Ascending aorta (tissue), 2 donors: ENCODE measurements at regions not wholly inside any gene's neighbourhood (a gene's known extent, or its start where the extent isn't known, plus 50 kb on each side); places are given as distances from the start of the nearest gene placed in this dataset.

Source experiments
- DNase-seq, 2 donors: peaks; one replicate each; pipeline ENCODE4 v3.0.0-alpha.2; 2019; ENCODE audit warnings: low spot score in 2 of 2
- H3K27ac ChIP-seq, 2 donors: fragments of 200-600 bp; sonication (generic); one replicate each; pipeline ENCODE4 v1.5.1; 2016 to 2017; ENCODE audit warnings: mild to moderate bottlenecking in 1 of 2
- H3K27me3 ChIP-seq: fragments of 200-600 bp; sonication (generic); one replicate; pipeline ENCODE4 v1.5.1; 2017
- H3K36me3 ChIP-seq, 2 donors: fragments of 200-600 bp; sonication (generic); one replicate each; pipeline ENCODE4 v1.5.1; 2016
- H3K4me1 ChIP-seq, 2 donors: fragments of 200-600 bp; sonication (generic); one replicate each; pipeline ENCODE4 v1.5.1; 2016 to 2017; ENCODE audit warnings: mild to moderate bottlenecking in 1 of 2
- H3K4me3 ChIP-seq, 2 donors: fragments of 200-600 bp; sonication (generic); one replicate each; pipeline ENCODE4 v1.5.1; 2016 to 2017; ENCODE audit warnings: mild to moderate bottlenecking in 1 of 2
- H3K9me3 ChIP-seq, 2 donors: fragments of 200-600 bp; sonication (generic); one replicate each; pipeline ENCODE4 v1.5.1; 2016
- CTCF ChIP-seq, 3 experiments: fragments of 200-600 bp in 2 of 3; fragments of 450-650 bp in 1 of 3; sonication (generic) in 2 of 3; IDR thresholded peaks; one replicate each; pipeline ENCODE4 v1.5.1; 2016 to 2019; ENCODE audit warnings: antibody characterized with exemption in 3 of 3, mild to moderate bottlenecking in 1 of 3, moderate library complexity in 1 of 3
- intact Hi-C: fragments of 100-400 bp; cut with DNase I; formaldehyde crosslinking; loops from one replicate; pipeline ENCODE4 v1.15.1; 2023

DNA sequence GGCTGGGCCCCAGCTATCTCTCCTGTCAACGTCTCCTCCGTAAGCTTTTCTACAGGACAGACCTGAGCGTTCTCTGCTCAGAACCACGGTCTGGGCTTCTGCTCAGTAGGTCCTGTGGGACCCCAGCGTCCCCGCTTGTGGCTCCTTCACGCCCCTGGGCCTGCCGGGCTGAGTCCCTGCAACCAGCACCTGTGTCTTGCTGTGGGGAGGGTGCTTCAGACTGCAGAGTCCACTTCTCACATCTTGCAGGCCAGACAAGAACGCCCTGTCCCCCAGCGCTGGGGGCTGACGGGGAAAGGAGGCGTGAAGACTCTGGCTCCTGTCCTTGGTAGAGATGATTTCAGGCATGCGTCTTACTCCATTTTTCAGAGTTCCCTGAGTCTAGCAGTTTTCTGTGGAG is 1480.8 kb downstream of the BRD1 start:
- DNase-seq, result no peak
- intact Hi-C loops, result no loop called here
- Histone ChIP-seq H3K27me3 (no peaks in the 10 kb centered on the region), H3K9me3 (no peaks in the 10 kb centered on the region), H3K4me3 (no peak overlapping the region), H3K4me1 (no peaks in the 10 kb centered on the region), H3K36me3 (no peaks in the 10 kb centered on the region), H3K27ac (no peak overlapping the region)
- TF ChIP-seq CTCF (IDR thresholded peaks at IDR 0.05), result no peak

DNA sequence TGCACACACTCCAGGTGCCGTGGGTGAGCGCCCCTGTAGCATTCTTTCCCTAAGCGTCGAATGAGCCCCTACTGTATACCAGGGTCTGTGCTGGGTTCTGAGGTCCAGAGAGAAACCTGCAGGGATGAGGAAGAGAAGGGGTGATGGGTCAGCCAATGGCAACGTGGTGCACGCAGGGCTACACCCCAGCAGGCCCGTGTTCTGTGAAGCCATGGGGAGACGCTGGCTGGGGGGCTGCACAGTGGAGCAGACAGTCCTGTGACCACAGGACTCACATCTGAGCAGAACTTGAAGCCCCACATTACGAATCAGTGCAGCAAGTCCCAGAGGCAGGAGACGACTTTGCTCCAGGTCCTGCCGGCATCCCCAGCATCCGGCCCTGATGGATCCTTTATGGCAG is 1481.4 kb downstream of the BRD1 start:
- intact Hi-C loops, result no loop called here
- TF ChIP-seq CTCF (IDR thresholded peaks at IDR 0.05), result no peak
- no peaks in the 10 kb centered on the region for H3K4me1 ChIP-seq
- H3K4me3 ChIP-seq, result no peak overlapping the region
- no peak for DNase-seq
- no peaks in the 10 kb centered on the region for H3K36me3 ChIP-seq
- no peak overlapping the region for H3K27ac ChIP-seq
- H3K27me3 ChIP-seq, result no peaks in the 10 kb centered on the region
- H3K9me3 ChIP-seq, result no peaks in the 10 kb centered on the region

- DNase-seq, result no peak
These were observed 1482.0 kb downstream of the BRD1 start for GRCh38 chr22:48345631-48346030.

GRCh38 chr22:48343461-48343860 is 1484.2 kb downstream of the BRD1 start:
- DNase-seq, result no peak
- H3K36me3 ChIP-seq, result no peaks in the 10 kb centered on the region
- H3K9me3 ChIP-seq, result no peaks in the 10 kb centered on the region
- H3K4me1 ChIP-seq, result no peaks in the 10 kb centered on the region
- no peak for TF ChIP-seq CTCF (IDR thresholded peaks at IDR 0.05)
- no peak overlapping the region for H3K27ac ChIP-seq
- intact Hi-C loops, result no loop called here
- H3K27me3 ChIP-seq, result no peaks in the 10 kb centered on the region
- H3K4me3 ChIP-seq, result no peak overlapping the region

More at GRCh38 chr22:48345631-48346030, 1482.0 kb downstream of the BRD1 start:
- no peak for TF ChIP-seq CTCF (IDR thresholded peaks at IDR 0.05)
- Histone ChIP-seq H3K36me3 (no peaks in the 10 kb centered on the region), H3K27ac (no peak overlapping the region), H3K9me3 (no peaks in the 10 kb centered on the region), H3K4me1 (no peaks in the 10 kb centered on the region), H3K4me3 (no peak overlapping the region), H3K27me3 (no peaks in the 10 kb centered on the region)
- intact Hi-C loops, result no loop called here

- H3K4me1 ChIP-seq, result no peaks in the 10 kb centered on the region
- no peaks in the 10 kb centered on the region for H3K9me3 ChIP-seq
- intact Hi-C loops, result no loop called here
- DNase-seq, result no peak
- H3K27ac ChIP-seq, result no peak overlapping the region
- H3K4me3 ChIP-seq, result no peak overlapping the region
- H3K36me3 ChIP-seq, result no peaks in the 10 kb centered on the region
- H3K27me3 ChIP-seq, result no peaks in the 10 kb centered on the region
- no peak for TF ChIP-seq CTCF (IDR thresholded peaks at IDR 0.05)
These were observed 1484.9 kb downstream of the BRD1 start for GRCh38 chr22:48342732-48343131.

GRCh38 chr22:48342016-48342415 is 1485.7 kb downstream of the BRD1 start:
- no peaks in the 10 kb centered on the region for H3K9me3 ChIP-seq
- no peaks in the 10 kb centered on the region for H3K27me3 ChIP-seq
- H3K27ac ChIP-seq, result no peak overlapping the region
- no peaks in the 10 kb centered on the region for H3K4me1 ChIP-seq
- no peaks in the 10 kb centered on the region for H3K36me3 ChIP-seq
- DNase-seq, result no peak
- H3K4me3 ChIP-seq, result no peak overlapping the region
- intact Hi-C loops, result no loop called here
- no peak for TF ChIP-seq CTCF (IDR thresholded peaks at IDR 0.05)
